CD14-positive monocyte (primary cell): ENCODE measurements at regions not wholly inside any gene's neighbourhood (a gene's known extent, or its start where the extent isn't known, plus 50 kb on each side); places are given as distances from the start of the nearest gene placed in this dataset.
A peak's percentile ranks its signal among the peaks of the same experiment; 100 is the strongest.

Source experiments
- DNase-seq, 3 donors: peaks; one replicate each; pipeline ENCODE4 v3.0.0-alpha.2; 2011 to 2022
- H2AFZ ChIP-seq: 2 replicates; pipeline ENCODE4 v1.6.0; 2012; ENCODE audit warnings: mild to moderate bottlenecking, low read depth, low read length, inconsistent platforms; ENCODE audit not compliant: insufficient read depth, poor library complexity, severe bottlenecking
- H3K27ac ChIP-seq, 2 donors: 1 replicate in 1 of 2; 2 replicates in 1 of 2; pipeline ENCODE4 v1.5.1; 2012 to 2013; ENCODE audit warnings: low read length in 2 of 2, control low read depth in 1 of 2, inconsistent platforms in 1 of 2, low read depth in 1 of 2, mild to moderate bottlenecking in 1 of 2
- H3K27me3 ChIP-seq, 2 donors: one replicate each; pipeline versions ENCODE4 v1.6.0 to v1.6.1; 2011 to 2013; ENCODE audit warnings: low read length in 2 of 2; ENCODE audit not compliant: control insufficient read depth in 2 of 2, insufficient read depth in 2 of 2
- H3K36me3 ChIP-seq, 2 donors: replicated peaks in 1 of 2; 1 replicate in 1 of 2; 2 replicates in 1 of 2; pipeline versions ENCODE4 v1.5.1 to v1.6.1; 2012 to 2013; ENCODE audit warnings: low read length in 2 of 2, control low read depth in 1 of 2, inconsistent platforms in 1 of 2, mild to moderate bottlenecking in 1 of 2; ENCODE audit not compliant: insufficient read depth in 2 of 2, control insufficient read depth in 1 of 2
- H3K4me1 ChIP-seq, 2 donors: 1 replicate in 1 of 2; 2 replicates in 1 of 2; pipeline versions ENCODE4 v1.5.1 to v1.6.1; 2012 to 2013; ENCODE audit warnings: low read length in 2 of 2, control low read depth in 1 of 2, inconsistent platforms in 1 of 2, mild to moderate bottlenecking in 1 of 2, moderate library complexity in 1 of 2; ENCODE audit not compliant: insufficient read depth in 2 of 2, control insufficient read depth in 1 of 2
- H3K4me2 ChIP-seq: replicated peaks from 2 replicates; pipeline ENCODE3; 2012; ENCODE audit warnings: low read length, moderate library complexity, mild to moderate bottlenecking; ENCODE audit not compliant: poor library complexity, severe bottlenecking; ENCODE audit errors: extremely low read depth
- H3K4me3 ChIP-seq, 3 experiments: fragments of 200-600 bp in 1 of 3; sonication (generic) in 1 of 3; replicated peaks in 1 of 3; 1 replicate in 2 of 3; 2 replicates in 1 of 3; pipeline ENCODE4 v1.5.1; 2011 to 2013; ENCODE audit warnings: low read length in 3 of 3, mild to moderate bottlenecking in 3 of 3, control low read depth in 2 of 3, low read depth in 2 of 3, inconsistent platforms in 1 of 3, moderate library complexity in 1 of 3
- H3K79me2 ChIP-seq: 2 replicates; pipeline ENCODE4 v1.6.0; 2012; ENCODE audit warnings: mild to moderate bottlenecking, control low read depth, inconsistent platforms, low read length, moderate library complexity; ENCODE audit not compliant: insufficient read depth
- H3K9ac ChIP-seq: 2 replicates; pipeline ENCODE4 v1.6.0; 2017; ENCODE audit warnings: low read length, mild to moderate bottlenecking; ENCODE audit not compliant: insufficient read depth, poor library complexity, severe bottlenecking
- H3K9me3 ChIP-seq, 2 donors: replicated peaks in 1 of 2; 1 replicate in 1 of 2; 2 replicates in 1 of 2; pipeline versions ENCODE4 v1.5.1 to v1.6.1; 2012 to 2013; ENCODE audit warnings: low read length in 2 of 2, control low read depth in 1 of 2; ENCODE audit not compliant: control insufficient read depth in 1 of 2, insufficient read depth in 1 of 2
- H4K20me1 ChIP-seq: 2 replicates; pipeline ENCODE4 v1.6.0; 2012; ENCODE audit warnings: mild to moderate bottlenecking, low read length, control low read depth, moderate library complexity; ENCODE audit not compliant: insufficient read depth
- H3K27ac Mint-ChIP-seq, 7 donors: one replicate each; pipeline ENCODE4 v1.8.0; 2020; ENCODE audit warnings: mild to moderate bottlenecking in 7 of 7, mixed read lengths in 7 of 7, moderate library complexity in 6 of 7, inconsistent platforms in 2 of 7
- H3K27me3 Mint-ChIP-seq, 3 donors: one replicate each; pipeline ENCODE4 v1.8.0; 2021 to 2022; ENCODE audit warnings: low read depth in 3 of 3, mild to moderate bottlenecking in 3 of 3, mixed read lengths in 3 of 3, moderate library complexity in 3 of 3, inconsistent platforms in 1 of 3
- H3K36me3 Mint-ChIP-seq, 2 donors: one replicate each; pipeline ENCODE4 v1.8.0; 2020; ENCODE audit warnings: mixed read lengths in 2 of 2, inconsistent platforms in 1 of 2, mild to moderate bottlenecking in 1 of 2
- H3K4me1 Mint-ChIP-seq: one replicate; pipeline ENCODE4 v1.8.0; 2020; ENCODE audit warnings: mild to moderate bottlenecking, mixed read lengths
- H3K4me3 Mint-ChIP-seq, 2 donors: one replicate each; pipeline ENCODE4 v1.8.0; 2020; ENCODE audit warnings: mild to moderate bottlenecking in 2 of 2, mixed read lengths in 2 of 2, moderate library complexity in 1 of 2
- H3K9me3 Mint-ChIP-seq, 7 donors: one replicate each; pipeline ENCODE4 v1.8.0; 2020 to 2022; ENCODE audit warnings: mixed read lengths in 7 of 7, mild to moderate bottlenecking in 6 of 7, moderate library complexity in 6 of 7, inconsistent platforms in 2 of 7
- CTCF ChIP-seq: fragments of 200-600 bp; IDR thresholded peaks from one replicate; pipeline ENCODE4 v1.8.0; 2022; ENCODE audit warnings: antibody characterized with exemption, mild to moderate bottlenecking
- WGBS: methylation state at CpG from one replicate; pipeline ENCODE4 v1.1.5; 2013; ENCODE audit warnings: missing lambda C conversion rate; ENCODE audit not compliant: insufficient coverage; 5-methylcytosine and 5-hydroxymethylcytosine counted together
- intact Hi-C, 2 donors: fragments of 100-400 bp; cut with micrococcal nuclease; formaldehyde crosslinking; loops; one replicate each; pipeline versions ENCODE4 v1.15.0 to v1.15.1; 2023

GRCh38 chr10:2844925-2845324, 222.4 kb upstream of the PFKP start:
- H3K4me3 Mint-ChIP-seq = no peak overlapping the region
- TF ChIP-seq CTCF = no peak
- peaks cover 0 to 2% (median 0%) of the 10 kb centered on the region in 7 donors for H3K9me3 Mint-ChIP-seq
- Histone ChIP-seq H2AFZ (no peak overlapping the region), H3K79me2 (no peaks in the 10 kb centered on the region), H3K36me3 (no peaks in the 10 kb centered on the region), H3K9ac (no peak overlapping the region), H3K27me3 (no peaks in the 10 kb centered on the region), H3K27ac (no peak overlapping the region), H3K4me3 (no peak overlapping the region), H3K4me2 (no peak overlapping the region), H4K20me1 (no peaks in the 10 kb centered on the region), H3K4me1 (no peaks in the 10 kb centered on the region), H3K9me3 (no peaks in the 10 kb centered on the region)
- no peak for DNase-seq
- no peaks in the 10 kb centered on the region for H3K36me3 Mint-ChIP-seq
- 83% methylated on average over 4 of the region's 5 CpGs for WGBS
- H3K27me3 Mint-ChIP-seq = peaks cover 0 to 6% (median 4%) of the 10 kb centered on the region in 3 donors
- H3K4me1 Mint-ChIP-seq = no peaks in the 10 kb centered on the region
- no peak overlapping the region for H3K27ac Mint-ChIP-seq
- intact Hi-C loops = no loop called here

GRCh38 chr10:2839081-2839725, 228.1 kb upstream of the PFKP start:
- H3K27ac ChIP-seq = no peak overlapping the region
- no peaks in the 10 kb centered on the region for H4K20me1 ChIP-seq
- Mint-ChIP-seq H3K9me3 (no peaks in the 10 kb centered on the region), H3K4me3 (no peak overlapping the region), H3K36me3 (no peaks in the 10 kb centered on the region), H3K27ac (peak overlapping the region in 1 of 7 donors; percentile 7), H3K27me3 (peaks cover 0 to 6% (median 3%) of the 10 kb centered on the region in 3 donors), H3K4me1 (no peaks in the 10 kb centered on the region)
- no peaks in the 10 kb centered on the region for H3K79me2 ChIP-seq
- H3K9ac ChIP-seq = no peak overlapping the region
- no peak overlapping the region for H2AFZ ChIP-seq
- H3K36me3 ChIP-seq = no peaks in the 10 kb centered on the region
- WGBS = 57% methylated on average over 16 of the region's 16 CpGs
- no peaks in the 10 kb centered on the region for H3K9me3 ChIP-seq
- peak; percentile 66 for TF ChIP-seq CTCF
- peak in 2 of 3 donors; percentile 12 to 20 for DNase-seq
- intact Hi-C loops = loop anchor here in 1 of 2 donors (2.0 kb wide), 1 partner anchor 206 kb away; no protein-coding TSS in a partner anchor
- no peak overlapping the region for H3K4me2 ChIP-seq
- no peaks in the 10 kb centered on the region for H3K27me3 ChIP-seq
- no peaks in the 10 kb centered on the region for H3K4me1 ChIP-seq
- no peak overlapping the region for H3K4me3 ChIP-seq
